Tibial artery (tissue), 4 donors: ENCODE measurements at regions not wholly inside any gene's neighbourhood (a gene's known extent, or its start where the extent isn't known, plus 50 kb on each side); places are given as distances from the start of the nearest gene placed in this dataset.

Experiments
- DNase-seq, 2 donors: peaks; one replicate each; pipeline ENCODE4 v3.0.0-alpha.2; 2019
- H3K27ac ChIP-seq, 2 donors: fragments of 200-600 bp; sonication (generic) in 1 of 2; 1 replicate in 1 of 2; 2 replicates in 1 of 2; pipeline ENCODE4 v1.5.1; 2018 to 2019; ENCODE audit warnings: mild to moderate bottlenecking in 1 of 2
- H3K27me3 ChIP-seq, 2 donors: fragments of 200-600 bp; sonication (generic) in 1 of 2; one replicate each; pipeline versions ENCODE4 v1.5.1 to v1.6.0; 2016 to 2019
- H3K36me3 ChIP-seq, 3 donors: fragments of 200-600 bp; sonication (generic) in 2 of 3; one replicate each; pipeline ENCODE4 v1.5.1; 2016 to 2019; ENCODE audit warnings: mild to moderate bottlenecking in 2 of 3
- H3K4me1 ChIP-seq, 4 donors: fragments of 200-600 bp; sonication (generic) in 2 of 4; 1 replicate in 3 of 4; 2 replicates in 1 of 4; pipeline ENCODE4 v1.5.1; 2016 to 2019
- H3K4me3 ChIP-seq, 2 donors: fragments of 200-600 bp; sonication (generic) in 1 of 2; 1 replicate in 1 of 2; 2 replicates in 1 of 2; pipeline ENCODE4 v1.5.1; 2018 to 2019; ENCODE audit warnings: mild to moderate bottlenecking in 2 of 2
- H3K9me3 ChIP-seq, 3 donors: fragments of 200-600 bp; sonication (generic) in 1 of 3; one replicate each; pipeline ENCODE4 v1.5.1; 2016 to 2019
- intact Hi-C: fragments of 100-400 bp; cut with DNase I; formaldehyde crosslinking; loops from one replicate; pipeline ENCODE4 v1.15.0; 2023; ENCODE audit warnings: low total_unique reads
- TF ChIP-seq, protein P1 (sequence below), 2 experiments: fragments of 200-600 bp in 1 of 2; fragments of 450-650 bp in 1 of 2; IDR thresholded peaks; one replicate each; pipeline ENCODE4 v1.5.1; 2017 to 2019; ENCODE audit warnings: antibody characterized with exemption in 2 of 2, mild to moderate bottlenecking in 1 of 2, moderate library complexity in 1 of 2

GRCh38 chrX:20988804-20989203 is 385.4 kb upstream of the CNKSR2 start:
- TF ChIP-seq, protein P1, sequence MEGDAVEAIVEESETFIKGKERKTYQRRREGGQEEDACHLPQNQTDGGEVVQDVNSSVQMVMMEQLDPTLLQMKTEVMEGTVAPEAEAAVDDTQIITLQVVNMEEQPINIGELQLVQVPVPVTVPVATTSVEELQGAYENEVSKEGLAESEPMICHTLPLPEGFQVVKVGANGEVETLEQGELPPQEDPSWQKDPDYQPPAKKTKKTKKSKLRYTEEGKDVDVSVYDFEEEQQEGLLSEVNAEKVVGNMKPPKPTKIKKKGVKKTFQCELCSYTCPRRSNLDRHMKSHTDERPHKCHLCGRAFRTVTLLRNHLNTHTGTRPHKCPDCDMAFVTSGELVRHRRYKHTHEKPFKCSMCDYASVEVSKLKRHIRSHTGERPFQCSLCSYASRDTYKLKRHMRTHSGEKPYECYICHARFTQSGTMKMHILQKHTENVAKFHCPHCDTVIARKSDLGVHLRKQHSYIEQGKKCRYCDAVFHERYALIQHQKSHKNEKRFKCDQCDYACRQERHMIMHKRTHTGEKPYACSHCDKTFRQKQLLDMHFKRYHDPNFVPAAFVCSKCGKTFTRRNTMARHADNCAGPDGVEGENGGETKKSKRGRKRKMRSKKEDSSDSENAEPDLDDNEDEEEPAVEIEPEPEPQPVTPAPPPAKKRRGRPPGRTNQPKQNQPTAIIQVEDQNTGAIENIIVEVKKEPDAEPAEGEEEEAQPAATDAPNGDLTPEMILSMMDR (IDR thresholded peaks at IDR 0.05) = no peak
- H3K9me3 ChIP-seq = no peaks in the 10 kb centered on the region
- no peaks in the 10 kb centered on the region for H3K36me3 ChIP-seq
- intact Hi-C loops = no loop called here
- H3K4me3 ChIP-seq = no peak overlapping the region
- no peak overlapping the region for H3K27ac ChIP-seq
- DNase-seq = no peak
- H3K27me3 ChIP-seq = no peaks in the 10 kb centered on the region
- no peaks in the 10 kb centered on the region for H3K4me1 ChIP-seq

DNA sequence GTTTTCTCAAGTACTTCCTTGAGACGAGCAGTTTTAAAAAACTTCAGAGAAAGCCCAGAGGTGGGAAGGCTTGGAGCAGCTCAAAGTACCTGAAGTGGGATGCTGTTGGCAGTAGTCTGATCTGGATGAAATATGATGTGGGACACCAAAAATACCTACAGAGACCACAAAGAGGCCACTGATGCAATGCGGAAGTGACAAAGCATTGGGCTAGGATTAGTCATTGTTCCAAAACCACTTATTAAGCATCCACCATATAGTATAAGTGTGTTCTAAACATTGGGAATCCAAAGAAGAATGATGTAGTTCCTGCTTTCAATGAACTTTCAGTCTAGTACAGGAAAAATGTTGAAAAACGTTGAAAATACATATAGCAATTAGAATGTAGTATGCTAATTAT is 386.1 kb upstream of the CNKSR2 start:
- no peaks in the 10 kb centered on the region for H3K36me3 ChIP-seq
- no peaks in the 10 kb centered on the region for H3K4me1 ChIP-seq
- no peak for DNase-seq
- H3K27ac ChIP-seq = no peak overlapping the region
- intact Hi-C loops = no loop called here
- no peaks in the 10 kb centered on the region for H3K9me3 ChIP-seq
- H3K27me3 ChIP-seq = no peaks in the 10 kb centered on the region
- TF ChIP-seq, protein P1 (IDR thresholded peaks at IDR 0.05) = no peak
- H3K4me3 ChIP-seq = no peak overlapping the region

DNA sequence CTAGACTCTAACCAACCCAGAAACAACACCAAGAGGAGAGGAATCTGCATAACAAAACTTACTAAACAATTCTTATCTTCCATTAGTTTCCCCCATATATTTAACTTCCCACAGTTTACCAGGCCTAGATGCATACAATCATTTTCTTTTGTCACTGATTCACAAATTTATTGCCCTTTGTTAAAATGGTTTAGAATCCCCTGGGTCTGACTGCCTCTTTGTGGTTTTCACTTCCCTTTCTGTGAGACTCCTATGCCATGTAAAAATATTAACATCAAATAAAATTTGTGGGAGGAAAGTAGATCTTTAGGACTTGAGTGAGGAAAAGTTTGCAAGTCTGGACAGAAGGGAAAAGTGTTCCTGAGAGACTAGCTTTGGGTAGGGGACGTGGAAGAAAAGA is 393.8 kb upstream of the CNKSR2 start:
- H3K9me3 ChIP-seq = peaks cover 0 to 3% (median 0%) of the 10 kb centered on the region in 3 donors
- no peaks in the 10 kb centered on the region for H3K36me3 ChIP-seq
- H3K4me1 ChIP-seq = no peaks in the 10 kb centered on the region
- TF ChIP-seq, protein P1 (IDR thresholded peaks at IDR 0.05) = no peak
- H3K4me3 ChIP-seq = no peak overlapping the region
- DNase-seq = no peak
- no peaks in the 10 kb centered on the region for H3K27me3 ChIP-seq
- intact Hi-C loops = no loop called here
- H3K27ac ChIP-seq = no peak overlapping the region

DNA sequence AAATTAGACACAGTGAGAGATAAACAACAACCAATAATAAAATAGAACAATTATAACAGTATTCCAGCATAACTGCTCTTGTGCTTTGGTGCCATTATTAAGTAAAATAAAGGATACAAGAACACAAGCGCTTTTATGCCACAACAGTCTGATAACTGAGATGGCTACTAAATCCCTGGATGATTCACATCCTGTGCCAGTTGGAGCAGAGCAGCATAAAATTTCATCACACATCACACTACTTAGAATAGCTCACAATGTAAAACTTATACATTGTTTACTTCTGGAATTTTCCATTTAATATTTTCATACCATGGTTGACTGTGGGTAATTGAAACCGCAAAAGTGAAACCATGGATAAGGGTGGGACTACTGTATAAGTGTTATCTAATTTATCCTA is 399.9 kb upstream of the CNKSR2 start:
- no peak for DNase-seq
- TF ChIP-seq, protein P1 (IDR thresholded peaks at IDR 0.05) = no peak
- intact Hi-C loops = no loop called here
- H3K27me3 ChIP-seq = no peaks in the 10 kb centered on the region
- no peak overlapping the region for H3K27ac ChIP-seq
- no peak overlapping the region for H3K4me3 ChIP-seq
- H3K4me1 ChIP-seq = no peaks in the 10 kb centered on the region
- H3K9me3 ChIP-seq = peaks cover 0 to under 1% (median 0%) of the 10 kb centered on the region in 3 donors
- H3K36me3 ChIP-seq = no peaks in the 10 kb centered on the region

- intact Hi-C loops = no loop called here
- TF ChIP-seq, protein P1 (IDR thresholded peaks at IDR 0.05) = no peak
- Histone ChIP-seq H3K4me3 (no peak overlapping the region), H3K27ac (no peak overlapping the region), H3K36me3 (no peaks in the 10 kb centered on the region), H3K9me3 (peaks cover 0 to 9% (median 0%) of the 10 kb centered on the region in 3 donors), H3K27me3 (no peaks in the 10 kb centered on the region), H3K4me1 (no peaks in the 10 kb centered on the region)
- no peak for DNase-seq
Measured at GRCh38 chrX:20973038-20973437, 401.2 kb upstream of the CNKSR2 start.

- Histone ChIP-seq H3K36me3 (no peaks in the 10 kb centered on the region), H3K4me1 (no peaks in the 10 kb centered on the region), H3K9me3 (peaks cover 0 to 9% (median 0%) of the 10 kb centered on the region in 3 donors), H3K4me3 (no peak overlapping the region), H3K27me3 (no peaks in the 10 kb centered on the region), H3K27ac (no peak overlapping the region)
- intact Hi-C loops = no loop called here
- DNase-seq = no peak
- TF ChIP-seq, protein P1 (IDR thresholded peaks at IDR 0.05) = no peak
Measured at GRCh38 chrX:20971250-20971649, 403.0 kb upstream of the CNKSR2 start.
